ENCODE measurements at regions not wholly inside any gene's neighbourhood (a gene's known extent, or its start where the extent isn't known, plus 50 kb on each side); places are given as distances from the start of the nearest gene placed in this dataset.

- no peak for DNase-seq (ENCODE audit: low read depth)
Measured at GRCh38 chr13:74201530-74201929, 67.3 kb upstream of the KLF12 start.

- peak; percentile 88 for DNase-seq (ENCODE audit: low read depth)
Measured at GRCh38 chr13:74200081-74200480, 65.9 kb upstream of the KLF12 start.

- DNase-seq (ENCODE audit: low read depth) = no peak
Measured at GRCh38 chr13:74197677-74198429, 63.6 kb upstream of the KLF12 start.

- no peak for DNase-seq (ENCODE audit: low read depth)
Measured at GRCh38 chr13:74194846-74195245, 60.6 kb upstream of the KLF12 start.

GRCh38 chr13:74193391-74193790, 59.2 kb upstream of the KLF12 start:
- DNase-seq (ENCODE audit: low read depth) = no peak

GRCh38 chr13:74191410-74191809, 57.2 kb upstream of the KLF12 start:
- no peak for DNase-seq (ENCODE audit: low read depth)

- no peak for DNase-seq (ENCODE audit: low read depth)
Measured at GRCh38 chr13:74190999-74191398, 56.8 kb upstream of the KLF12 start.

GRCh38 chr13:74187564-74187963, 53.4 kb upstream of the KLF12 start:
- DNase-seq (ENCODE audit: low read depth) = peak; percentile 67

- no peak for DNase-seq (ENCODE audit: low read depth)
Measured at GRCh38 chr13:74184283-74184682, 50.1 kb upstream of the KLF12 start.

All from EH (cell line).